WTC11 (cell line): ENCODE measurements at regions not wholly inside any gene's neighbourhood (a gene's known extent, or its start where the extent isn't known, plus 50 kb on each side); places are given as distances from the start of the nearest gene placed in this dataset.

Experiments used
- ATAC-seq: fragments of 200-7000 bp; cut with Tn5 transposase; 2 replicates; pipeline ENCODE4 v1.10.0; 2021; ENCODE audit warnings: mild to moderate bottlenecking, moderate library complexity
- CTCF ChIA-PET: fragments of 300-600 bp; sonication (Branson Sonifier 250); formaldehyde crosslinking; loops from one replicate; lab custom pipeline; 2021; ENCODE audit warnings: antibody characterized with exemption; lab: Charles Lee
- POLR2A ChIA-PET: fragments of 350-600 bp; sonication (Branson Sonifier 250); formaldehyde crosslinking; loops from one replicate; lab custom pipeline; 2021; ENCODE audit warnings: antibody characterized with exemption; lab: Charles Lee
- DNase-seq: peaks from one replicate; pipeline ENCODE4 v3.0.0; 2021; ENCODE audit warnings: low spot score
- H3K27ac Mint-ChIP-seq: 2 replicates; pipeline ENCODE4 v1.8.0; 2021; ENCODE audit warnings: mixed read lengths
- H3K27me3 Mint-ChIP-seq: 2 replicates; pipeline ENCODE4 v1.8.0; 2021; ENCODE audit warnings: low read depth, mild to moderate bottlenecking, moderate library complexity, mixed read lengths
- H3K36me3 Mint-ChIP-seq: 2 replicates; pipeline ENCODE4 v1.8.0; 2021; ENCODE audit warnings: mixed read lengths
- H3K4me1 Mint-ChIP-seq: 2 replicates; pipeline ENCODE4 v1.8.0; 2022; ENCODE audit warnings: mixed read lengths
- H3K4me3 Mint-ChIP-seq: 2 replicates; pipeline ENCODE4 v1.8.0; 2021; ENCODE audit warnings: mild to moderate bottlenecking, moderate library complexity, mixed read lengths
- H3K9me3 Mint-ChIP-seq: 2 replicates; pipeline ENCODE4 v1.8.0; 2021; ENCODE audit warnings: mixed read lengths
- AR ChIP-seq: fragments of 250-450 bp; sonication (Bioruptor Pico); IDR thresholded peaks from 2 replicates; pipeline ENCODE4 v1.9.0; 2021; ENCODE audit warnings: mild to moderate bottlenecking
- ARID4B ChIP-seq: sonication (generic); formaldehyde crosslinking; IDR thresholded peaks from 2 replicates; pipeline ENCODE4 v1.8.0; 2023; ENCODE audit warnings: missing genetic modification reagents, mild to moderate bottlenecking, borderline replicate concordance
- E2F5 ChIP-seq: sonication (generic); formaldehyde crosslinking; IDR thresholded peaks from 2 replicates; pipeline ENCODE4 v1.8.1; 2022; ENCODE audit warnings: mild to moderate bottlenecking, moderate library complexity, missing genetic modification reagents
- ERG ChIP-seq: fragments of 250-450 bp; sonication (Bioruptor Pico); IDR thresholded peaks from 2 replicates; pipeline ENCODE4 v1.8.0; 2021; ENCODE audit warnings: mild to moderate bottlenecking
- ESRRA ChIP-seq: sonication (generic); formaldehyde crosslinking; IDR thresholded peaks from 2 replicates; pipeline ENCODE4 v1.8.1; 2022; ENCODE audit warnings: mild to moderate bottlenecking, missing genetic modification reagents, borderline replicate concordance
- FOXK1 ChIP-seq: sonication (generic); formaldehyde crosslinking; IDR thresholded peaks from 2 replicates; pipeline ENCODE4 v1.8.0; 2022; ENCODE audit warnings: mild to moderate bottlenecking, moderate library complexity, missing genetic modification reagents
- FOXP4 ChIP-seq: sonication (generic); formaldehyde crosslinking; IDR thresholded peaks from 2 replicates; pipeline ENCODE4 v1.8.0; 2022; ENCODE audit warnings: mild to moderate bottlenecking, missing genetic modification reagents
- GABPB1 ChIP-seq: sonication (generic); formaldehyde crosslinking; IDR thresholded peaks from 2 replicates; pipeline ENCODE4 v1.8.1; 2023; ENCODE audit warnings: mild to moderate bottlenecking, missing genetic modification reagents
- GRHL2 ChIP-seq: fragments of 250-450 bp; sonication (Bioruptor Pico); IDR thresholded peaks from 2 replicates; pipeline ENCODE4 v1.8.0; 2022; ENCODE audit warnings: mild to moderate bottlenecking, moderate library complexity; ENCODE audit not compliant: insufficient replicate concordance, severe bottlenecking
- HMGA2 ChIP-seq: fragments of 250-450 bp; sonication (Bioruptor Pico); IDR thresholded peaks from 2 replicates; pipeline ENCODE4 v1.4.0; 2021; ENCODE audit warnings: mild to moderate bottlenecking, moderate library complexity
- IRF1 ChIP-seq: sonication (generic); formaldehyde crosslinking; IDR thresholded peaks from 2 replicates; pipeline ENCODE4 v1.8.0; 2023; ENCODE audit warnings: missing genetic modification reagents
- KAT7 ChIP-seq: sonication (generic); formaldehyde crosslinking; IDR thresholded peaks from 2 replicates; pipeline ENCODE4 v1.8.1; 2023; ENCODE audit warnings: missing genetic modification reagents, mild to moderate bottlenecking, borderline replicate concordance
- NR1H2 ChIP-seq: sonication (generic); formaldehyde crosslinking; IDR thresholded peaks from 2 replicates; pipeline ENCODE4 v1.9.0; 2021; ENCODE audit warnings: mild to moderate bottlenecking, moderate library complexity, missing genetic modification reagents
- PREB ChIP-seq: sonication (generic); formaldehyde crosslinking; IDR thresholded peaks from 2 replicates; pipeline ENCODE4 v1.8.1; 2022; ENCODE audit warnings: mild to moderate bottlenecking, missing genetic modification reagents, moderate library complexity, borderline replicate concordance
- SMAD3 ChIP-seq: sonication (generic); formaldehyde crosslinking; IDR thresholded peaks from 2 replicates; pipeline ENCODE4 v1.8.0; 2022; ENCODE audit warnings: missing genetic modification reagents, mild to moderate bottlenecking, borderline replicate concordance
- SOX15 ChIP-seq: fragments of 250-450 bp; sonication (Bioruptor Pico); IDR thresholded peaks from 2 replicates; pipeline ENCODE4 v1.9.0; 2021; ENCODE audit warnings: mild to moderate bottlenecking
- TEAD1 ChIP-seq: sonication (generic); formaldehyde crosslinking; IDR thresholded peaks from 2 replicates; pipeline ENCODE4 v1.8.0; 2022; ENCODE audit warnings: mild to moderate bottlenecking, missing genetic modification reagents
- ZNF416 ChIP-seq: fragments of 250-450 bp; sonication (Bioruptor Pico); IDR thresholded peaks from 2 replicates; pipeline ENCODE4 v1.9.0; 2021; ENCODE audit warnings: mild to moderate bottlenecking, inconsistent platforms

GRCh38 chr18:47735041-47735702, 195.3 kb downstream of the SMAD2 start (continued):
- TF ChIP-seq ARID4B (CRISPR knock-in tag) (no peak), HMGA2 (CRISPR knock-in tag) (no peak)
- TF ChIP-seq, all 79 proteins: peak for 0

GRCh38 chr18:47731276-47731675, 199.2 kb downstream of the SMAD2 start:
- no peaks in the 10 kb centered on the region for H3K36me3 Mint-ChIP-seq
- no peak overlapping the region for H3K27ac Mint-ChIP-seq
- H3K4me3 Mint-ChIP-seq: no peak overlapping the region
- no peaks in the 10 kb centered on the region; the same call in 1 of the 2 replicates for H3K27me3 Mint-ChIP-seq
- TF ChIP-seq NR1H2 (CRISPR knock-in tag) (no peak), TEAD1 (CRISPR knock-in tag) (no peak), PREB (no peak), FOXP4 (CRISPR knock-in tag) (no peak), KAT7 (no peak), AR (CRISPR knock-in tag) (no peak), GRHL2 (no peak), SMAD3 (CRISPR knock-in tag) (no peak), ZNF416 (CRISPR knock-in tag) (no peak), SOX15 (no peak), ESRRA (CRISPR knock-in tag) (no peak), ERG (no peak), IRF1 (CRISPR knock-in tag) (no peak), FOXK1 (no peak), E2F5 (CRISPR knock-in tag) (no peak), GABPB1 (no peak)
- ATAC-seq (no peak), DNase-seq (no peak)
- no peaks in the 10 kb centered on the region for H3K9me3 Mint-ChIP-seq
- POLR2A ChIA-PET: no interaction called here
- H3K4me1 Mint-ChIP-seq: peaks cover 6% of the 10 kb centered on the region
- CTCF ChIA-PET: no interaction called here
